NOMO-1 (cell line): ENCODE measurements at regions not wholly inside any gene's neighbourhood (a gene's known extent, or its start where the extent isn't known, plus 50 kb on each side); places are given as distances from the start of the nearest gene placed in this dataset.

ENCODE experiments used
- DNase-seq, 2 experiments: peaks; one replicate each; lab custom pipeline; 2025; ENCODE audit not compliant: unreplicated experiment in 2 of 2; lab: John Stamatoyannopoulos, UW

GRCh38 chr13:99617474-99618255 is 116.4 kb downstream of the TM9SF2 start:
- no peak for DNase-seq

- DNase-seq, result no peak
These were observed 113.2 kb downstream of the TM9SF2 start for GRCh38 chr13:99614465-99614885.
